GM19099 (cell line): ENCODE measurements at regions not wholly inside any gene's neighbourhood (a gene's known extent, or its start where the extent isn't known, plus 50 kb on each side); places are given as distances from the start of the nearest gene placed in this dataset.

Source experiments
- POLR2A ChIP-seq: IDR thresholded peaks from 3 replicates; pipeline ENCODE4 v1.6.1; 2011; ENCODE audit warnings: low read depth; ENCODE audit not compliant: insufficient read length; ENCODE audit errors: extremely low read depth

DNA sequence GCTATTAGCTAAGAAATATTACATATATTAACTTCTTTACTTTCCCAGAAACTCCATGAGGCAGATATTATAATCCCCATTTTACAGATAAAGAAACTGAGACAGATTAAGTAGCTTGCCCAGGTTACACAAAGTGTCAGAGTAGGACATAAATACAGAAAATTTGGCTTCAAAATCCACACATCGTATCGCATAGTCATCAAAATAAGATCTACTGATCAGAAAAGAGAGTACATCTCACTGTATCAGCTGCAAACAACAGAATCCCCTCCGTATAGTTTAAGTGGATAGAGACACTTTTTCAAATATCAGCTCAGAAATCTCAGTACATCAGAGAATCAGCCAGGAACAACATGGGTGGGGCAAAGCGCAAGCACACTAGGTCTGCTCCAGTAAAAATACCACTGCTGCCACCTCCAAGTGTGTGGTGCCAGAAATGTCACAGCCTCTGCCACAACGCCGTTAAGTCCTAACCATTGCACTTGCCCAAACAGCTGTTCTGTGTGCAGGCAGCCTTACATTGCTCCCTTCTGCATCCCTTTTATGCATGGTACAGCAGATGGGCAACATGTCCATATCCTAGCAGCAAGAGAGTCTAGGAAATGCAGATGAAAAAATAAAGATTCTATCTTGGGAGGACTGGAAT, 204.8 kb downstream of the KLF12 start:
- TF ChIP-seq POLR2A = no peak

GRCh38 chr13:73924607-73925006, 209.6 kb downstream of the KLF12 start:
- no peak for TF ChIP-seq POLR2A

GRCh38 chr13:73922493-73923393, 211.5 kb downstream of the KLF12 start:
- no peak for TF ChIP-seq POLR2A

DNA sequence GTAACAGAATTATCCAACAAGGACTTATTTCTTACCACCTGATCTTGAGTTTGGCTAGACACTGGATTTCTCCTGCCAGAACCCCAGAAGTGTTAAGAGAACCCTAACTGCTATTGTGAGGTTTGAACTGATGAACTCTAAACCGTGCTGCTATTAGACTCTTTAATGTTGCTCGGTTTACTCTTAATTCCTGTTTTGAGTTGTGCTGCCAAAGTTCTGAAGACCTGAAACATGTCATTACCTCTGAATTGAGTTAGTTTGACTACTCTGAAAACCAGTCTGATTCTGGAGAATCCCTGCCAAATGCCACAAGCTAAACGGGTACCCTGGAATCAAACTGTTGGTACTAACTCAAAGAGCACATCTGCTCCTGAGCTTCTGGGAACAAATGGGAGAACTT, 215.5 kb downstream of the KLF12 start:
- no peak for TF ChIP-seq POLR2A

- TF ChIP-seq POLR2A = no peak
Measured at GRCh38 chr13:73913751-73914518, 220.3 kb downstream of the KLF12 start.

DNA sequence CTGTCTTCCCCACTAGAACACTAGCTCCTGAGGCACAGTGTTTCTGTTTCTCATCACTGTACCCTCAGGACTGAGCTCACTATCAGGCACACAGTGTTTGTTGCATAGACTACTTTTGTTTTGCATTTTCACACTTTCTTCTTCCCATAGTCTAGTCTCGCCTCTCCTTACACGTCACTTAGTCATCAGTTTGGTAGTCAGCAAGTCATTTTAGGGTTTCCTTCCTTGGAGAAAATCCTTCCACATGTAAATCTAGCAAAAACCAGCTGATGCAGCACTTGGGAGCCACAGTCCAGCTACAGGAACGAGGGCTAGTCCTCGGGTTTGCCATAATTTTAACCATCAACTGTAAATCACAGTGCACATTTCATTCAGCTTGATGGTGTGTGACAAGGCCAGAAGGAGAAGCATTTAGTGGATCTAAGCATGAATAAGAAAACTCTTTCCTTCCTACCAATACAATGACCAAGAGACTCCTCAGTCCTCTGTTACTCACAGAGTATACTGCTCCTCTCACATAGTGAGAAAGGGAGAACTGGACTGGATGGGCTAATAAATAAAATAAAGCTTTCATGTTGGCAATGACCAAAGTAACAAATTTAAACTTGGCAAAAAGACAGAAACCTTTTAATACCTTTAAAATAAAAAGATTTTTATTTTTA, 221.0 kb downstream of the KLF12 start:
- no peak for TF ChIP-seq POLR2A

DNA sequence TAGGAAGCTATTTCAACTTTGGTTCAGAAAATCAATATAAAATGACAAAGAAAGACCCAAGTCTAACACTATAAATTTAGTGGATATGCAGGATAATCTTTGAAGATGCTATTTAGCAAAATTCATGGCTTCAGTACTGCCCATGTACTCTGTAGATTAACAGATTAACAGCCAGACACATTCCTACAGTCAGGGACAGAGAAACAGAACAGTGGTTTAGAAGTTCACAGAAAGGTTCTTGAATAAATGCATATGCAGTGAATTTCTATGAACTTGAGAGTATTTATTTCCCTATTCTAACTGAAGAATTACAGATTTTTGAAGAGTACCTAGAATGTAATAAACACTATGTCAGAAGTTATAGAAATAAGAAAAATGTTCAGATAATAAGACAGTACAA, 222.8 kb downstream of the KLF12 start:
- TF ChIP-seq POLR2A = no peak

DNA sequence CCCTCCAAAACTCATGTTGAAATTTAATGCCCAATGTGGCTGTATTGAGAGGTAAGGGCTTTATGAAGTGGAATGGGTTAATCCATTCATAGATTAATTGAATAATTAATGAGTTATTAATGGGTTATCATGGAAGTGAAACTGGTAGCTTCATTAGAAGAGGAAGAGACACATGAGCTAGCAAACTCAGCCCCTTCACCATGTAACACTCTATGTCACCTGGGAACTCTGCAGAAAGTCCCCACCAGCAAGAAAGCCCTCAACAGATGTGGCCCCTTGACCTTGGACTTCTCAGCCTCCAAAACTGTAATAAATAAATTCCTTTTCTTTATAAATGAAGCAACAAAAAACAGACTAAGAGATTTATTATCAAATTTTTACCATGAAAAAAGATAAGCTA, 223.5 kb downstream of the KLF12 start:
- no peak for TF ChIP-seq POLR2A

DNA sequence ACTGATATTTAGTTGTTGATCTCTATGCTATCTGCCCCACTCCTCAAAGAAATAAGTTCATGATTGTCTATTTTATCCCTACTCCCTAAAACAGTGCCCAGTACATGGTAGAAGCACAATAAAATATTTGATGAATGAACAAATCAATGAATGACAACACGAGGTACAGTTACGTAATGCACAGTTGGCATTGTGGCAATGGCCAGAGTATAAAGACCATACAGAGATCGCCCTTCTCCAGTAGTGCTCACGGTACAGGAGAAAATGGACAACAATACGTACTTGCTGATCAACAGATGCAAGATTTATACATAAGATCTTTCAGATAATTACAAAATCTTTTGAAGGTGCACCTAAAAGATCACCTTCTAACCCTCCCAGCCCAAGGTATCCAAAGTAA, 225.4 kb downstream of the KLF12 start:
- TF ChIP-seq POLR2A = no peak

GRCh38 chr13:73904625-73905024, 229.6 kb downstream of the KLF12 start:
- TF ChIP-seq POLR2A = no peak

DNA sequence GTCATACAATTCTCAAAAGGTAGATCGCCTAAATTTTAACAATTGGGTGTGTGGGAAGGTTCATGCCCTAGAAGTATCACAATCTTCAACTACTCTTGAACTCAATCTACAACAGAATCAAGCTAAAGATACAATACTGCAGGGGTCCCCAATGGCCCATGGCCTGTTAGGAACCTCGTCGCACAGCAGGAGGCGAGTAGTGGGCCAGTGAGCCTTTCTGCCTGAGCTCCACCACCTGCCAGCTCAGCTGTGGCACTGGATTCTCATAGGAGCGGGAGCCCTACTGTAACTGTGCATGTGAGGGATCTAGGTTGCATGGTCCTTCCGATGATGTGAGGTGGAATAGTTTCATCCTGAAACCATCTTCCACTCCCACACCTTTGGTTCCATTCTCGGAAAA, 230.6 kb downstream of the KLF12 start:
- no peak for TF ChIP-seq POLR2A

GRCh38 chr13:73902847-73903246, 231.4 kb downstream of the KLF12 start:
- no peak for TF ChIP-seq POLR2A

GRCh38 chr13:73902296-73902695, 231.9 kb downstream of the KLF12 start:
- TF ChIP-seq POLR2A = no peak

GRCh38 chr13:73901324-73902068, 232.7 kb downstream of the KLF12 start:
- no peak for TF ChIP-seq POLR2A
